Tibial artery (tissue), 4 donors: ENCODE measurements at regions not wholly inside any gene's neighbourhood (a gene's known extent, or its start where the extent isn't known, plus 50 kb on each side); places are given as distances from the start of the nearest gene placed in this dataset.

Source experiments
- DNase-seq, 2 donors: peaks; one replicate each; pipeline ENCODE4 v3.0.0-alpha.2; 2019
- H3K27ac ChIP-seq, 2 donors: fragments of 200-600 bp; sonication (generic) in 1 of 2; 1 replicate in 1 of 2; 2 replicates in 1 of 2; pipeline ENCODE4 v1.5.1; 2018 to 2019; ENCODE audit warnings: mild to moderate bottlenecking in 1 of 2
- H3K27me3 ChIP-seq, 2 donors: fragments of 200-600 bp; sonication (generic) in 1 of 2; one replicate each; pipeline versions ENCODE4 v1.5.1 to v1.6.0; 2016 to 2019
- H3K36me3 ChIP-seq, 3 donors: fragments of 200-600 bp; sonication (generic) in 2 of 3; one replicate each; pipeline ENCODE4 v1.5.1; 2016 to 2019; ENCODE audit warnings: mild to moderate bottlenecking in 2 of 3
- H3K4me1 ChIP-seq, 4 donors: fragments of 200-600 bp; sonication (generic) in 2 of 4; 1 replicate in 3 of 4; 2 replicates in 1 of 4; pipeline ENCODE4 v1.5.1; 2016 to 2019
- H3K4me3 ChIP-seq, 2 donors: fragments of 200-600 bp; sonication (generic) in 1 of 2; 1 replicate in 1 of 2; 2 replicates in 1 of 2; pipeline ENCODE4 v1.5.1; 2018 to 2019; ENCODE audit warnings: mild to moderate bottlenecking in 2 of 2
- H3K9me3 ChIP-seq, 3 donors: fragments of 200-600 bp; sonication (generic) in 1 of 3; one replicate each; pipeline ENCODE4 v1.5.1; 2016 to 2019
- CTCF ChIP-seq, 2 experiments: fragments of 200-600 bp in 1 of 2; fragments of 450-650 bp in 1 of 2; IDR thresholded peaks; one replicate each; pipeline ENCODE4 v1.5.1; 2017 to 2019; ENCODE audit warnings: antibody characterized with exemption in 2 of 2, mild to moderate bottlenecking in 1 of 2, moderate library complexity in 1 of 2
- intact Hi-C: fragments of 100-400 bp; cut with DNase I; formaldehyde crosslinking; loops from one replicate; pipeline ENCODE4 v1.15.0; 2023; ENCODE audit warnings: low total_unique reads

GRCh38 chr3:181952929-181953328 is 241.2 kb downstream of the SOX2 start:
- Histone ChIP-seq H3K4me3 (no peak overlapping the region), H3K27ac (no peak overlapping the region), H3K4me1 (no peaks in the 10 kb centered on the region), H3K9me3 (no peaks in the 10 kb centered on the region), H3K27me3 (no peaks in the 10 kb centered on the region), H3K36me3 (no peaks in the 10 kb centered on the region)
- DNase-seq: no peak
- no peak for TF ChIP-seq CTCF (IDR thresholded peaks at IDR 0.05)
- intact Hi-C loops: no loop called here

DNA sequence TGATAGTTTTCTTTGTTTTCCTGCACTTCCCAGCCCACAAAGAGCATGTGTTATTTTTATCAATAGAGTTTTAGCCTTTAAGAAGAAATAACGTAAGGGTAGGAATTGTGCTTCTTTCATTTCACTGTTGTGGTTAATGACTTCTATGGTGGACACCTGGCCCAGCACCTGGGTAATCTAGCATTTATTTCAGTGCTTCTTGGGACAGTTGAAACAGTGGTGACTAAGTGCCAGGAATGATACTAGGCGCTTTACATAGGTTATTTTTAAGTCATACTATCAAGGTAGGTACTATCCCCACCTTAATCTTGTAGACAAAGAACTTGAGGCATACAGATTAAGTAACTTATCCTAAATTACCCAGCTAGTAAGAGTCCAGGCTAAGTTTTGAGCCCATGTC is 243.8 kb downstream of the SOX2 start:
- no peaks in the 10 kb centered on the region for H3K4me1 ChIP-seq
- H3K9me3 ChIP-seq: no peaks in the 10 kb centered on the region
- H3K4me3 ChIP-seq: no peak overlapping the region
- TF ChIP-seq CTCF (IDR thresholded peaks at IDR 0.05): no peak
- no peaks in the 10 kb centered on the region for H3K36me3 ChIP-seq
- H3K27ac ChIP-seq: no peak overlapping the region
- no peaks in the 10 kb centered on the region for H3K27me3 ChIP-seq
- no peak for DNase-seq
- intact Hi-C loops: no loop called here

DNA sequence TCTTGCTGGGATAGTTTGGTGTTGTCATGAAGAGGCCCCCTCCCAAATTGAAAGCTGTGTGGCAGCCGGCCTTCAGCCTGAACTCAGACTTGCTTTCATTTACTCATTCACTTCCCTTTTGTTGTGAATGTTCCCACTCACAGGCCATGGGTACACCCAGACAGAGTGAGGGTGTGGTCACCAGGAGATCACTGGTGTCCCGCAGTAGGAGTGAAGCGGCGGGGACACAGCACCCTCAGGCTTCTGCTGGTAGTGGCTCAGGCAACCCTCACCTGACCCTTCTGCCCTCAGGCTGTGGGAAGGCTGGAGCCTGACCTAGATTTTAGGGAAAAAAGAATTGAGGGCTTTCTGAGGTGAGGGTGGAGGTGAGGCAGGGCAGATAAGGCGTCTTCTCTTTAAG is 244.4 kb downstream of the SOX2 start:
- intact Hi-C loops: no loop called here
- DNase-seq: no peak
- no peak for TF ChIP-seq CTCF (IDR thresholded peaks at IDR 0.05)
- Histone ChIP-seq H3K36me3 (no peaks in the 10 kb centered on the region), H3K4me1 (no peaks in the 10 kb centered on the region), H3K4me3 (no peak overlapping the region), H3K27ac (no peak overlapping the region), H3K27me3 (no peaks in the 10 kb centered on the region), H3K9me3 (no peaks in the 10 kb centered on the region)

- no peak for DNase-seq
- H3K4me1 ChIP-seq: no peaks in the 10 kb centered on the region
- intact Hi-C loops: no loop called here
- H3K36me3 ChIP-seq: no peaks in the 10 kb centered on the region
- H3K9me3 ChIP-seq: no peaks in the 10 kb centered on the region
- TF ChIP-seq CTCF (IDR thresholded peaks at IDR 0.05): no peak
- no peak overlapping the region for H3K27ac ChIP-seq
- H3K27me3 ChIP-seq: no peaks in the 10 kb centered on the region
- no peak overlapping the region for H3K4me3 ChIP-seq
Observed at GRCh38 chr3:181966393-181966792, 254.7 kb downstream of the SOX2 start.

DNA sequence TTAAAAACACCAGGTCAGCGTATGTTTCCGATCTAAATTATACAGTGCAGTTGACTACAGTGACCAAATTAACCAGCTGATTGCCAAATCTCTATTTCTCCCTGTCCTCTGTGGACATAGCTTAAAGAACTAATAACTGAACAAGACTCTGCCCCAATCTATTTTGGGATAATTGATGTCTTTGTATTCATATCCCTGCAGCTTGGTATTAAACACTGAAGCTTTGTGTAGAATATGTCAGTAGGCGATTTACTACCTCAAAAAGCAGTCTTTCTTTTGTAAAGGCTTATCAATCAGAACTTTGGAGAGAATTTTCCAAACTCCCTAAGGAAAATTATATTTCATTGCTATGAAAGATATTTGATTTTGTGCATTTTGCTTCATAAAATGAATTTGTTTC is 258.2 kb downstream of the SOX2 start:
- no peak for DNase-seq
- Histone ChIP-seq H3K36me3 (no peaks in the 10 kb centered on the region), H3K9me3 (no peaks in the 10 kb centered on the region), H3K4me1 (no peaks in the 10 kb centered on the region), H3K27ac (no peak overlapping the region), H3K27me3 (no peaks in the 10 kb centered on the region), H3K4me3 (no peak overlapping the region)
- TF ChIP-seq CTCF (IDR thresholded peaks at IDR 0.05): no peak
- intact Hi-C loops: no loop called here

- intact Hi-C loops: no loop called here
- H3K36me3 ChIP-seq: no peaks in the 10 kb centered on the region
- no peak overlapping the region for H3K27ac ChIP-seq
- no peaks in the 10 kb centered on the region for H3K9me3 ChIP-seq
- no peaks in the 10 kb centered on the region for H3K27me3 ChIP-seq
- DNase-seq: no peak
- no peaks in the 10 kb centered on the region for H3K4me1 ChIP-seq
- no peak overlapping the region for H3K4me3 ChIP-seq
- TF ChIP-seq CTCF (IDR thresholded peaks at IDR 0.05): no peak
Observed at GRCh38 chr3:181971424-181971823, 259.7 kb downstream of the SOX2 start.
